ENCODE measurements at regions not wholly inside any gene's neighbourhood (a gene's known extent, or its start where the extent isn't known, plus 50 kb on each side); places are given as distances from the start of the nearest gene placed in this dataset.

- TF ChIP-seq CTCF (IDR thresholded peaks at IDR 0.05): no peak
- TF ChIP-seq ZFX (IDR thresholded peaks at IDR 0.05; ENCODE audit: borderline replicate concordance): no peak
Observed at GRCh38 chr7:12968836-12969422, 281.5 kb downstream of the ARL4A start.

GRCh38 chr7:12970626-12971025 is 283.2 kb downstream of the ARL4A start:
- TF ChIP-seq CTCF (IDR thresholded peaks at IDR 0.05): no peak
- TF ChIP-seq ZFX (IDR thresholded peaks at IDR 0.05; ENCODE audit: borderline replicate concordance): no peak
- H3K27ac ChIP-seq: no peak overlapping the region

More at GRCh38 chr7:12968836-12969422, 281.5 kb downstream of the ARL4A start:
- no peak overlapping the region for H3K27ac ChIP-seq

- no peak overlapping the region for H3K27ac ChIP-seq
- TF ChIP-seq CTCF (IDR thresholded peaks at IDR 0.05) (no peak), ZFX (IDR thresholded peaks at IDR 0.05; ENCODE audit: borderline replicate concordance) (no peak)
Observed at GRCh38 chr7:12974451-12975166, 287.2 kb downstream of the ARL4A start.

GRCh38 chr7:12975412-12975811 is 288.0 kb downstream of the ARL4A start:
- no peak overlapping the region for H3K27ac ChIP-seq
- no peak for TF ChIP-seq ZFX (IDR thresholded peaks at IDR 0.05; ENCODE audit: borderline replicate concordance)
- TF ChIP-seq CTCF (IDR thresholded peaks at IDR 0.05): no peak

- no peak overlapping the region for H3K27ac ChIP-seq
- TF ChIP-seq CTCF (IDR thresholded peaks at IDR 0.05) (no peak), ZFX (IDR thresholded peaks at IDR 0.05; ENCODE audit: borderline replicate concordance) (no peak)
Observed at GRCh38 chr7:12979181-12979580, 291.7 kb downstream of the ARL4A start.

GRCh38 chr7:12982178-12982577 is 294.7 kb downstream of the ARL4A start:
- no peak overlapping the region for H3K27ac ChIP-seq

More at GRCh38 chr7:12982178-12982577, 294.7 kb downstream of the ARL4A start:
- TF ChIP-seq ZFX (IDR thresholded peaks at IDR 0.05; ENCODE audit: borderline replicate concordance) (no peak), CTCF (IDR thresholded peaks at IDR 0.05) (no peak)

Data from 22Rv1 (cell line).